ENCODE measurements at regions not wholly inside any gene's neighbourhood (a gene's known extent, or its start where the extent isn't known, plus 50 kb on each side); places are given as distances from the start of the nearest gene placed in this dataset.

GRCh38 chr2:167794554-167795255 lies 452.7 kb downstream of the STK39 start:
- H3K14ac ChIP-seq (ENCODE audit: insufficient read length), result no peak overlapping the region
- WGBS, 2 experiments (ENCODE audit: extremely low coverage in 1 of 2, insufficient coverage in 1 of 2, insufficient read length in 1 of 2, insufficient replicate concordance in 2 of 2, low coverage in 1 of 2, low lambda C conversion rate in 2 of 2, missing lambda C conversion rate in 1 of 2), result 92% methylated on average over 3 of the region's 3 CpGs; no CpG with 5 or more reads in 1 of the 2 experiments
- no peak overlapping the region for H2BK120ac ChIP-seq (replicated peaks; ENCODE audit: low read depth, low read length)
- no peaks in the 10 kb centered on the region for H3K23me2 ChIP-seq (ENCODE audit: low read depth, low read length)
- H3K79me2 ChIP-seq (ENCODE audit: control insufficient read depth in 1 of 2, insufficient read depth in 2 of 2, low read length in 2 of 2), result no peaks in the 10 kb centered on the region
- no peak overlapping the region for H2BK15ac ChIP-seq (ENCODE audit: low read length)
- peaks cover 0 to 11% (median 5%) of the 10 kb centered on the region in 4 experiments; a peak in 6 of 7 replicates for H3K4me1 ChIP-seq (replicated peaks in 1 of 4; ENCODE audit: control insufficient read depth in 3 of 4, insufficient read depth in 4 of 4, low read length in 3 of 4)
- no peak overlapping the region for H2AK5ac ChIP-seq (ENCODE audit: low read depth, low read length)
- no peak overlapping the region for H4K5ac ChIP-seq (ENCODE audit: insufficient read length, low read depth, low read length)
- H2BK20ac ChIP-seq (ENCODE audit: low read length), result no peak overlapping the region
- H4K20me1 ChIP-seq (replicated peaks in 1 of 2; ENCODE audit: control insufficient read depth in 1 of 2, insufficient read depth in 2 of 2, low read length in 2 of 2), result no peaks in the 10 kb centered on the region
- no peak overlapping the region for H3K27ac ChIP-seq (ENCODE audit: low read depth, low read length)
- no peak overlapping the region for H3K9ac ChIP-seq (replicated peaks in 1 of 4; ENCODE audit: extremely low read depth in 1 of 4, low read depth in 3 of 4, low read length in 3 of 4)
- no peak overlapping the region for H4K8ac ChIP-seq (ENCODE audit: extremely low read depth, insufficient read depth, low read length)
- no peaks in the 10 kb centered on the region; the same call in 1 of the 2 replicates for H3K79me1 ChIP-seq (ENCODE audit: low read depth, low read length)
- no peak overlapping the region for H2BK5ac ChIP-seq (ENCODE audit: low read depth, low read length)
- POLR2A ChIA-PET (ENCODE audit: partially characterized antibody), result no interaction called here
- H3K18ac ChIP-seq (ENCODE audit: extremely low read depth, low read length), result no peak overlapping the region
- H2BK12ac ChIP-seq (ENCODE audit: low read depth, low read length), result no peak overlapping the region
- DNase-seq (ENCODE audit: low read depth in 1 of 2, low spot score in 2 of 2), result no peak
- no peak for FAIRE-seq
- H3K4ac ChIP-seq (replicated peaks; ENCODE audit: insufficient read length, low read depth, low read length), result no peak overlapping the region
- H3K4me2 ChIP-seq (ENCODE audit: insufficient read depth in 1 of 2, low read depth in 2 of 2, low read length in 2 of 2), result no peak overlapping the region
- H3K36me3 ChIP-seq (ENCODE audit: control insufficient read depth in 2 of 4, insufficient read depth in 4 of 4, low read length in 3 of 4), result no peaks in the 10 kb centered on the region
- no peak overlapping the region for H3K23ac ChIP-seq (ENCODE audit: insufficient read length)
- no peak overlapping the region for H3K4me3 ChIP-seq (ENCODE audit: extremely low read depth in 1 of 4, insufficient read depth in 2 of 4, low read depth in 3 of 4, low read length in 4 of 4)
- no peaks in the 10 kb centered on the region for H3K27me3 ChIP-seq (replicated peaks in 1 of 4; ENCODE audit: control insufficient read depth in 3 of 4, extremely low read depth in 1 of 4, insufficient read depth in 3 of 4, low read length in 3 of 4)
- H3K56ac ChIP-seq (replicated peaks; ENCODE audit: insufficient read length, low read depth, low read length), result no peak overlapping the region
- no peak overlapping the region for H2AFZ ChIP-seq (ENCODE audit: low read length)
- CTCF ChIA-PET (ENCODE audit: partially characterized antibody), result interaction anchor here (2.5 kb wide), 1 partner anchor 324 kb away, joined by 7 read pairs; no protein-coding TSS in a partner anchor
- no peaks in the 10 kb centered on the region; a peak in 1 of 4 replicates for H3K9me3 ChIP-seq (ENCODE audit: insufficient read depth in 2 of 2, low read depth in 1 of 2, low read length in 1 of 2)
- no peak overlapping the region for H4K91ac ChIP-seq (replicated peaks; ENCODE audit: insufficient read length, low read length)
- no peak for TF ChIP-seq HDAC6 (IDR thresholded peaks at IDR 0.05; ENCODE audit: low read depth, low read length)
- no peak for TF ChIP-seq TAF7 (optimal IDR thresholded peaks at IDR 0.05; ENCODE audit: borderline replicate concordance, low read depth, low read length)
- no peak for TF ChIP-seq RNF2 (IDR thresholded peaks at IDR 0.05; ENCODE audit: borderline replicate concordance, low read depth, low read length, missing control alignments, poor library complexity, severe bottlenecking)
- no peak for TF ChIP-seq E2F6 (IDR thresholded peaks at IDR 0.05)
- TF ChIP-seq SIRT6 (IDR thresholded peaks at IDR 0.05; ENCODE audit: low read length), result no peak
- TF ChIP-seq EGR1 (IDR thresholded peaks at IDR 0.05; ENCODE audit: borderline replicate concordance, low read depth, low read length), result no peak
- no peak for TF ChIP-seq PHF8 (conservative IDR thresholded peaks at IDR 0.05; ENCODE audit: low read depth, low read length)
- no peak for TF ChIP-seq CTCF (IDR thresholded peaks at IDR 0.05; ENCODE audit: control extremely low read depth in 1 of 3, insufficient read depth in 1 of 3, low read depth in 1 of 3, low read length in 3 of 3)
